Endothelial cell of umbilical vein (primary cell): ENCODE measurements at regions not wholly inside any gene's neighbourhood (a gene's known extent, or its start where the extent isn't known, plus 50 kb on each side); places are given as distances from the start of the nearest gene placed in this dataset.

ENCODE experiments used
- BruUV-seq: library from RNA; stranded (reverse); fragments of 400-500 nt; replicated peaks from 2 replicates; lab custom pipeline; 2021; lab: Mats Ljungman, UMichigan
- CTCF ChIA-PET: fragments of 300-600, 350-600 bp; sonication (Branson Sonifier 250); formaldehyde crosslinking; loops from one replicate; lab custom pipeline; 2021; ENCODE audit warnings: antibody characterized with exemption, inconsistent platforms; lab: Charles Lee
- POLR2A ChIA-PET: fragments of 300-600, 350-600 bp; sonication (Branson Sonifier 250); formaldehyde crosslinking; loops from one replicate; lab custom pipeline; 2021; ENCODE audit warnings: antibody characterized with exemption, inconsistent platforms; lab: Charles Lee
- DNase-seq: peaks from one replicate; pipeline ENCODE4 v3.0.0-alpha.2; 2011; ENCODE audit warnings: low read depth, low spot score
- FAIRE-seq: peaks from 2 replicates; lab custom pipeline; 2011; peaks lifted over from hg19 to GRCh38; lab: Jason Lieb, UNC
- H2AFZ ChIP-seq: 2 replicates; pipeline ENCODE4 v1.6.0; 2012; ENCODE audit warnings: low read depth, low read length, control low read depth, inconsistent platforms
- H3K27ac ChIP-seq: 2 replicates; pipeline ENCODE4 v1.5.1; 2011; ENCODE audit warnings: low read depth, mild to moderate bottlenecking, control low read depth, low read length, moderate library complexity; ENCODE audit not compliant: insufficient read depth
- H3K27me3 ChIP-seq, 2 experiments: 2 replicates each; pipeline versions ENCODE4 v1.6.0 to v1.6.1; 2011; ENCODE audit warnings: low read length in 2 of 2, mixed read lengths in 1 of 2; ENCODE audit not compliant: control insufficient read depth in 2 of 2, insufficient read depth in 2 of 2
- H3K36me3 ChIP-seq, 2 experiments: 2 replicates in 1 of 2; 3 replicates in 1 of 2; pipeline ENCODE4 v1.5.1; 2011; ENCODE audit warnings: low read length in 2 of 2, mild to moderate bottlenecking in 1 of 2, moderate library complexity in 1 of 2; ENCODE audit not compliant: control insufficient read depth in 2 of 2, insufficient read depth in 2 of 2; ENCODE audit errors: extremely low read depth in 1 of 2
- H3K4me1 ChIP-seq: 3 replicates; pipeline ENCODE4 v1.5.1; 2011; ENCODE audit warnings: mild to moderate bottlenecking, low read length; ENCODE audit not compliant: control insufficient read depth, insufficient read depth; ENCODE audit errors: extremely low read depth
- H3K4me2 ChIP-seq: 2 replicates; pipeline ENCODE4 v1.6.1; 2011; ENCODE audit warnings: low read length, control low read depth, mixed read lengths; ENCODE audit not compliant: insufficient read depth
- H3K4me3 ChIP-seq, 3 experiments: fragments of 200-600 bp in 1 of 3; sonication (generic), shearing (Covaris generic) in 1 of 3; replicated peaks in 1 of 3; 2 replicates each; pipeline ENCODE4 v1.5.1; 2011 to 2016; ENCODE audit warnings: control low read depth in 3 of 3, low read length in 3 of 3, mild to moderate bottlenecking in 2 of 3, inconsistent platforms in 1 of 3, low read depth in 1 of 3, moderate library complexity in 1 of 3; ENCODE audit not compliant: insufficient read depth in 1 of 3
- H3K79me2 ChIP-seq: 2 replicates; pipeline ENCODE4 v1.6.0; 2012; ENCODE audit warnings: low read length, inconsistent platforms; ENCODE audit not compliant: control insufficient read depth, insufficient read depth
- H3K9ac ChIP-seq: replicated peaks from 2 replicates; pipeline ENCODE3; 2011; ENCODE audit warnings: low read length, control low read depth; ENCODE audit not compliant: insufficient read depth; ENCODE audit errors: extremely low read depth
- H3K9me1 ChIP-seq: replicated peaks from 3 replicates; pipeline ENCODE4 v1.6.0; 2011; ENCODE audit warnings: mild to moderate bottlenecking, low read length; ENCODE audit not compliant: control insufficient read depth, insufficient read depth; ENCODE audit errors: extremely low read depth
- H3K9me3 ChIP-seq: replicated peaks from 2 replicates; pipeline ENCODE4 v1.5.1; 2012; ENCODE audit warnings: low read length, inconsistent platforms; ENCODE audit not compliant: control insufficient read depth, insufficient read depth
- H4K20me1 ChIP-seq: replicated peaks from 2 replicates; pipeline ENCODE3; 2011; ENCODE audit warnings: mild to moderate bottlenecking, low read length; ENCODE audit not compliant: control insufficient read depth, insufficient read depth; ENCODE audit errors: extremely low read depth
- EZH2 ChIP-seq: IDR thresholded peaks from 2 replicates; pipeline ENCODE4 v1.6.1; 2012; ENCODE audit warnings: borderline replicate concordance, low read depth, mild to moderate bottlenecking, moderate library complexity, low read length, inconsistent platforms; ENCODE audit not compliant: severe bottlenecking
- FOS ChIP-seq: IDR thresholded peaks from 2 replicates; pipeline ENCODE4 v1.6.1; 2011; ENCODE audit warnings: mild to moderate bottlenecking, low read length, moderate library complexity, borderline replicate concordance; ENCODE audit not compliant: insufficient read depth
- GATA2 ChIP-seq: IDR thresholded peaks from 2 replicates; pipeline ENCODE4 v1.7.0; 2011; ENCODE audit warnings: low read depth, mild to moderate bottlenecking, moderate library complexity, mixed read lengths, low read length; ENCODE audit not compliant: insufficient read length, insufficient read depth
- JUN ChIP-seq: IDR thresholded peaks from 2 replicates; pipeline ENCODE4 v1.6.1; 2011; ENCODE audit warnings: borderline replicate concordance, low read depth; ENCODE audit not compliant: insufficient read length, insufficient read depth
- MYC ChIP-seq: IDR thresholded peaks from one replicate; pipeline ENCODE4 v1.6.1; 2011; ENCODE audit warnings: mild to moderate bottlenecking, low read depth, low read length
- POLR2A ChIP-seq: IDR thresholded peaks from 2 replicates; pipeline ENCODE4 v1.6.1; 2012; ENCODE audit warnings: low read depth, mild to moderate bottlenecking, control low read depth, low read length
- POLR2AphosphoS5 ChIP-seq: IDR thresholded peaks from 2 replicates; pipeline ENCODE4 v1.6.1; 2012; ENCODE audit warnings: low read depth, mild to moderate bottlenecking, control low read depth, low read length, moderate library complexity; ENCODE audit not compliant: insufficient read depth
- dilution Hi-C: fragments of 300-500 bp; cut with MboI; formaldehyde crosslinking; loops from one replicate; pipeline ENCODE4 v1.15.0; 2019; ENCODE audit warnings: low sequenced_read_pairs; ENCODE audit not compliant: extremely low pct_ligation_motif_present
- intact Hi-C: fragments of 100-400 bp; cut with micrococcal nuclease; formaldehyde crosslinking; loops from one replicate; pipeline ENCODE4 v1.10.0; 2022
- TF ChIP-seq, protein P1 (sequence below), 2 donors: IDR thresholded peaks; 1 replicate in 1 of 2; 2 replicates in 1 of 2; pipeline ENCODE4 v1.5.1; 2011; ENCODE audit warnings: low read length in 2 of 2, mild to moderate bottlenecking in 2 of 2, moderate library complexity in 2 of 2, control low read depth in 1 of 2, inconsistent platforms in 1 of 2, low read depth in 1 of 2; ENCODE audit not compliant: insufficient read depth in 1 of 2; ENCODE audit errors: extremely low read depth in 1 of 2
- TF ChIP-seq, protein P2 (sequence below): IDR thresholded peaks from 2 replicates; pipeline ENCODE4 v1.6.1; 2011; ENCODE audit not compliant: insufficient read depth, insufficient read length

DNA sequence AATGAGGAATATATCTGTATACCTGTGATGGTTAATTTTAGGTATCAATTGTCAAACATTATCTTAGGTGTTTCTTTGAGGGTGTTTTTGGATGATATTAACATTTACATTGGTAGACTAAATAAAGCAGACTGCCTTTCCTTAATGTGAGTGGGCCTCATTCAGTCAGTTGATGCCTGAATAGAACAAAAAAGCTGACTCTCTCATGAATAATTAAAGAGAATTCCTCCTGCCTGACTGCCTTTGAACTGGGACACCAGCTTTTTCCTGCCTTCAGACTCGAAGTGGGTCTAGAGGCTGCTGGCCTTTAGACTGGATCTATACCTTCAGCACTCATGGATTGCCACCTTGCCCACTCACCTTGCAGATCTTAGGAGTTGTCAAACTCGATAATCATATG lies 117.9 kb upstream of the TMEM168 start:
- ChIA-PET POLR2A (no interaction called here), CTCF (interaction anchor here (1.3 kb wide), 1 partner anchor 9 kb away, joined by 5 read pairs; no protein-coding TSS in a partner anchor)
- FAIRE-seq (no peak), DNase-seq (no peak)
- no peak overlapping the region for H2AFZ ChIP-seq
- intact Hi-C loops (no loop called here), dilution Hi-C loops (no loop called here)
- H3K79me2 ChIP-seq: no peaks in the 10 kb centered on the region
- no peaks in the 10 kb centered on the region for H3K9me1 ChIP-seq
- H4K20me1 ChIP-seq: no peaks in the 10 kb centered on the region
- no peaks in the 10 kb centered on the region for H3K9me3 ChIP-seq
- H3K4me3 ChIP-seq: no peak overlapping the region
- H3K4me2 ChIP-seq: no peak overlapping the region
- H3K36me3 ChIP-seq: no peaks in the 10 kb centered on the region
- TF ChIP-seq EZH2 (no peak), JUN (no peak), POLR2A (no peak), GATA2 (no peak), FOS (no peak), POLR2AphosphoS5 (no peak), MYC (no peak)
- TF ChIP-seq, protein P1, sequence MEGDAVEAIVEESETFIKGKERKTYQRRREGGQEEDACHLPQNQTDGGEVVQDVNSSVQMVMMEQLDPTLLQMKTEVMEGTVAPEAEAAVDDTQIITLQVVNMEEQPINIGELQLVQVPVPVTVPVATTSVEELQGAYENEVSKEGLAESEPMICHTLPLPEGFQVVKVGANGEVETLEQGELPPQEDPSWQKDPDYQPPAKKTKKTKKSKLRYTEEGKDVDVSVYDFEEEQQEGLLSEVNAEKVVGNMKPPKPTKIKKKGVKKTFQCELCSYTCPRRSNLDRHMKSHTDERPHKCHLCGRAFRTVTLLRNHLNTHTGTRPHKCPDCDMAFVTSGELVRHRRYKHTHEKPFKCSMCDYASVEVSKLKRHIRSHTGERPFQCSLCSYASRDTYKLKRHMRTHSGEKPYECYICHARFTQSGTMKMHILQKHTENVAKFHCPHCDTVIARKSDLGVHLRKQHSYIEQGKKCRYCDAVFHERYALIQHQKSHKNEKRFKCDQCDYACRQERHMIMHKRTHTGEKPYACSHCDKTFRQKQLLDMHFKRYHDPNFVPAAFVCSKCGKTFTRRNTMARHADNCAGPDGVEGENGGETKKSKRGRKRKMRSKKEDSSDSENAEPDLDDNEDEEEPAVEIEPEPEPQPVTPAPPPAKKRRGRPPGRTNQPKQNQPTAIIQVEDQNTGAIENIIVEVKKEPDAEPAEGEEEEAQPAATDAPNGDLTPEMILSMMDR (IDR thresholded peaks at IDR 0.05; ENCODE audit: extremely low read depth in 1 of 2, insufficient read depth in 1 of 2, low read depth in 1 of 2, low read length in 2 of 2): no peak
- TF ChIP-seq, protein P2, sequence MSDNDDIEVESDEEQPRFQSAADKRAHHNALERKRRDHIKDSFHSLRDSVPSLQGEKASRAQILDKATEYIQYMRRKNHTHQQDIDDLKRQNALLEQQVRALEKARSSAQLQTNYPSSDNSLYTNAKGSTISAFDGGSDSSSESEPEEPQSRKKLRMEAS: no peak
- no peak overlapping the region for H3K27ac ChIP-seq
- no peak overlapping the region for H3K9ac ChIP-seq
- no TSS peak for BruUV-seq
- no peaks in the 10 kb centered on the region for H3K4me1 ChIP-seq
- H3K27me3 ChIP-seq: no peaks in the 10 kb centered on the region
